ENCODE measurements at regions not wholly inside any gene's neighbourhood (a gene's known extent, or its start where the extent isn't known, plus 50 kb on each side); places are given as distances from the start of the nearest gene placed in this dataset.

DNA sequence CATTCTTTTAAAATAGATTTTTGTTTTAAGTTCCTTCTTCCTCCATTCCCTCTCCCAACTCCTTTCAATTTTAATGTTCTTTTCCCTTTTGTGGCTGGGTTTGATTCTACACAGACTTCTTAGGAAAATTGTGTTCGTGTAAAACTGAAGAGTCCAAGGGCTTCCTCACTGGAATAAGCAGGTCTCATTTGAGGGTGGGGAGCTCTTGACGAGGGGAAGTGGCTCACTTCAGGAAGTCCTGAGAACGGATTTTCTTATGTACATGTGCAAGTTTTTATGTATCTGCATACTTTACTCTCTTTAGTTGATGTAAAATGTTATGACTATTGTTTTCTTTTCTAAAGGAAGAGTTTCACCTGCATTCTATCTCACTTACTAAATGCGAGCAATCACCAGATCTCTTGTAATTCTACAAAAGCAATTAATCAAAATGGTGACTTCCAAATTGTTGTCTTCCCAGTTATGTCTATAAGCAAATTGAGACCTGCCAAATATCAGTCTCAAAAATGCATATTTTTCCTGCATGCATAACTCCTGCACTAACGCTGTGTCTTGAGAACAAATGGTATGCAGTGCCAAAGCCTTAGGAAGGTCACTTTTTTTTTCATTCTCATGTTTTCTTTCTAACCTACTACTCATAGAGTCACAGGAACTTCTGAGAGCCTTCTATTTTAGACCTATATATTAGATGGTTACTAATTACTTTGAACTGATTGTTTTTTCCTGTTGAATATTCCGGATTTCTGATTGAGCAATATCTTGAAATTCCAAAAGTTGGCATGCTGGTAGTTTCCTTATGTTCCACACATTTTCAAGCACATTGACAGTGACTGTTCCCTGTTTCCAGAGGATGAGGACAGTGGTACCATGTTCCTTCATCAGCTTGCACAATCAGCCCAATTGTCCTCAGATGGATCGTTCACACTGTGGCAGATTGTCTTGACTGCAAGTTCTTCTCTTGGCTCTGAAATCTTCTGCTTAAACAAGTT, 251.9 kb upstream of the PRDM1 start:
- TF ChIP-seq, protein P1, sequence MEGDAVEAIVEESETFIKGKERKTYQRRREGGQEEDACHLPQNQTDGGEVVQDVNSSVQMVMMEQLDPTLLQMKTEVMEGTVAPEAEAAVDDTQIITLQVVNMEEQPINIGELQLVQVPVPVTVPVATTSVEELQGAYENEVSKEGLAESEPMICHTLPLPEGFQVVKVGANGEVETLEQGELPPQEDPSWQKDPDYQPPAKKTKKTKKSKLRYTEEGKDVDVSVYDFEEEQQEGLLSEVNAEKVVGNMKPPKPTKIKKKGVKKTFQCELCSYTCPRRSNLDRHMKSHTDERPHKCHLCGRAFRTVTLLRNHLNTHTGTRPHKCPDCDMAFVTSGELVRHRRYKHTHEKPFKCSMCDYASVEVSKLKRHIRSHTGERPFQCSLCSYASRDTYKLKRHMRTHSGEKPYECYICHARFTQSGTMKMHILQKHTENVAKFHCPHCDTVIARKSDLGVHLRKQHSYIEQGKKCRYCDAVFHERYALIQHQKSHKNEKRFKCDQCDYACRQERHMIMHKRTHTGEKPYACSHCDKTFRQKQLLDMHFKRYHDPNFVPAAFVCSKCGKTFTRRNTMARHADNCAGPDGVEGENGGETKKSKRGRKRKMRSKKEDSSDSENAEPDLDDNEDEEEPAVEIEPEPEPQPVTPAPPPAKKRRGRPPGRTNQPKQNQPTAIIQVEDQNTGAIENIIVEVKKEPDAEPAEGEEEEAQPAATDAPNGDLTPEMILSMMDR (IDR thresholded peaks at IDR 0.05) = no peak
- TF ChIP-seq EZH2 (IDR thresholded peaks at IDR 0.05; ENCODE audit: borderline replicate concordance, insufficient read depth, low read depth, low read length, poor library complexity, severe bottlenecking) = no peak
